Astrocyte of the spinal cord (primary cell): ENCODE measurements at regions not wholly inside any gene's neighbourhood (a gene's known extent, or its start where the extent isn't known, plus 50 kb on each side); places are given as distances from the start of the nearest gene placed in this dataset.

Source experiments
- DNase-seq: peaks from one replicate; pipeline ENCODE4 v3.0.0; 2011; ENCODE audit warnings: low read depth, low spot score
- H3K4me3 ChIP-seq: 2 replicates; pipeline ENCODE4 v1.5.1; 2011; ENCODE audit warnings: low read depth, mild to moderate bottlenecking, low read length, moderate library complexity
- in situ Hi-C: cut with HindIII; loops from 2 replicates; pipeline ENCODE4 v1.10.0; 2017; ENCODE audit warnings: low sequenced_read_pairs
- TF ChIP-seq, protein P1 (sequence below): IDR thresholded peaks from 2 replicates; pipeline ENCODE4 v1.5.1; 2012; ENCODE audit warnings: low read depth, mild to moderate bottlenecking, low read length, inconsistent platforms

DNA sequence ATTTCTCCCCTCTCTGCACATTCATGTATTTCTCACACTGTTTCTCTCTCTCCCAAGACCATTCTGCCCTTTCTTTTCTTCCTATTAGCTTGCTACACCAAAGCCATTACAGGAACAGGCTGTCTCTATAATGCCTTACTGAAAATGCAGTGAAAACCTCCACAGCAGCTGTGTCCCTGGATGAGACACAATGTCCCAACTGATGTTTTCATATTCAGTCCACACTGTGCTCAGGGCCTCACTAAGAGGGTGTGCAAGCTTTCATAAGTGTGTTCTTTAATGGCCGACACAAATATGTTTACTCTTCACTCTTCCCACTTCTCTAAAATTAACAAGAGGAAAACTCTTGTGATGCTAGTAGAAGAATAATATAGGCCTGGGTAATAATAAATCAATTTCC, 163.4 kb downstream of the KCTD12 start:
- no peak overlapping the region for H3K4me3 ChIP-seq
- DNase-seq = no peak
- TF ChIP-seq, protein P1, sequence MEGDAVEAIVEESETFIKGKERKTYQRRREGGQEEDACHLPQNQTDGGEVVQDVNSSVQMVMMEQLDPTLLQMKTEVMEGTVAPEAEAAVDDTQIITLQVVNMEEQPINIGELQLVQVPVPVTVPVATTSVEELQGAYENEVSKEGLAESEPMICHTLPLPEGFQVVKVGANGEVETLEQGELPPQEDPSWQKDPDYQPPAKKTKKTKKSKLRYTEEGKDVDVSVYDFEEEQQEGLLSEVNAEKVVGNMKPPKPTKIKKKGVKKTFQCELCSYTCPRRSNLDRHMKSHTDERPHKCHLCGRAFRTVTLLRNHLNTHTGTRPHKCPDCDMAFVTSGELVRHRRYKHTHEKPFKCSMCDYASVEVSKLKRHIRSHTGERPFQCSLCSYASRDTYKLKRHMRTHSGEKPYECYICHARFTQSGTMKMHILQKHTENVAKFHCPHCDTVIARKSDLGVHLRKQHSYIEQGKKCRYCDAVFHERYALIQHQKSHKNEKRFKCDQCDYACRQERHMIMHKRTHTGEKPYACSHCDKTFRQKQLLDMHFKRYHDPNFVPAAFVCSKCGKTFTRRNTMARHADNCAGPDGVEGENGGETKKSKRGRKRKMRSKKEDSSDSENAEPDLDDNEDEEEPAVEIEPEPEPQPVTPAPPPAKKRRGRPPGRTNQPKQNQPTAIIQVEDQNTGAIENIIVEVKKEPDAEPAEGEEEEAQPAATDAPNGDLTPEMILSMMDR = no peak
- in situ Hi-C loops = no loop called here

DNA sequence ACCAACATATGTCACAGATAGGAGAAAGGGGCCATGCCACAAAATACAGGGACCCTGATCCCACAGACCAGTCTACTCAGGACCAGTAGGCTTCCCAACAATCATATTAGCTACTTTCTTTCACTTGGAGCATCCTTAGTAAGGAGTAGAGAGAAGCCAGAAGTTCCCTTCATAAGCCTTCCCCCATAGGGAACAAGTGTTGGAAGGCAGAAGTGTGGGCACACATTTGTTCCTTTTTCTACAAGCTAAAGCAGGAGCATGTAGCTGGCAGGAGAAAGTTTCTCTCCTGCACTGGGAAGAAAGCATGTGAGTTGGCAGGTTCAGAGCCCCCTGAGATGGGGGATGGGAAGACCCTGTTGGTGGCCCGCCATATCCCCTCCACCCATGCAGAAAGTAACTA, 165.4 kb downstream of the KCTD12 start:
- TF ChIP-seq, protein P1 = no peak
- in situ Hi-C loops = no loop called here
- H3K4me3 ChIP-seq = no peak overlapping the region
- DNase-seq = no peak

DNA sequence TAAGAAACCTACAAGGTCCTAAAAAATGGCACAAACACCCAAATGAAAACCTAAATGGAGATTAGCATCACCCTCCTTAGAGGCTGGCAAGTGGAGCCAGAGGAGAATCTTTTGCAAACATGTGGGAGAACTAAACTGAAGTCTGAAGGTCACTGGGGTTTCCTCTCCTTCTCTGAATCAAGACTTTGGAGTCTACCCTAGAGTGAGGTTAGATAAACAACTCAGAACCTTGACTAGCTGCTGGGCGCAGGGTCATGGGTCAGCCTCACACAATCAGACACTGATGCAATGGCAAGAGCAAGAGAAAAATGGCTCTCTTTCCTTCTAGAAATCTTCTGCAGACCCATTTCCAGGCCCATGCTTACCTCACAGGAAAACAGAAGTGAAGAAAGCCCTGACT, 165.8 kb downstream of the KCTD12 start:
- TF ChIP-seq, protein P1 = no peak
- H3K4me3 ChIP-seq = no peak overlapping the region
- DNase-seq = no peak
- in situ Hi-C loops = no loop called here

DNA sequence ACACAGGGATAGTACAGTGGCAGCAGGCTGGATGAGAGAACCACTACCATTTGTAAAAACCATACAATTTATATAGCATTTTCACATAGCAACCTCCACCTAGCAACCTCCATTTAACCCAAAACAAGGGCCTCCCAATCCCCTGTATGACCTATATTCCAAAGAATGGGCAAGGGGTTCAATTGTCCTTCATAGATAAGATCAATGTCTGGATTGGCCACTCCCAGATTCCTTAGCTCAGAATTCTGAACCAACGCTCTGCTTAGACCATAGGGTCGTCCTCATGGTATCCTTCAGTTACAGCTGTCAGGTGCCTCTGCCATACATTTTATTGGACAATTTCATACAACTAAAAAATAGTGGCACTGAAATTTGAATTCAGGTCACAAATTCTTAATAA, 166.2 kb downstream of the KCTD12 start:
- TF ChIP-seq, protein P1 = no peak
- H3K4me3 ChIP-seq = no peak overlapping the region
- in situ Hi-C loops = no loop called here
- no peak for DNase-seq

DNA sequence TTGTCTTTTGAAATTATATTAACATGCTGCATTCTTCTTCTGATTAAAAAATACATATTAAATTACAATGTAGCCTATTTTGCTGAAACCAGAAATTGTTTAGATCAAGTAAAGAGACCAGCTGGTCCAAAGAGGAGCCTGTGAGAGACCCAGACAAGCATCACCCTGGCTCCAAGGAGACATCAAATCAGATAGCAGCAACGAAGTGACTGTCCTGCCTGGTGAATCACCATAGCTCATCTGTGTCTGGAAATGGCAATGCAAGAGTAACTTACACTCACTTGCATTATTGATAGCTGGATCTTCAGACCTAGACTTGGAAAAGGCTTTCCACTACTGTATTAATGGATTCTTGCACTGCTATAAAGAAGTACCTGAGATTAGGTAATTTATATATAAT, 169.1 kb downstream of the KCTD12 start:
- DNase-seq = no peak
- in situ Hi-C loops = no loop called here
- TF ChIP-seq, protein P1 = no peak
- H3K4me3 ChIP-seq = no peak overlapping the region

DNA sequence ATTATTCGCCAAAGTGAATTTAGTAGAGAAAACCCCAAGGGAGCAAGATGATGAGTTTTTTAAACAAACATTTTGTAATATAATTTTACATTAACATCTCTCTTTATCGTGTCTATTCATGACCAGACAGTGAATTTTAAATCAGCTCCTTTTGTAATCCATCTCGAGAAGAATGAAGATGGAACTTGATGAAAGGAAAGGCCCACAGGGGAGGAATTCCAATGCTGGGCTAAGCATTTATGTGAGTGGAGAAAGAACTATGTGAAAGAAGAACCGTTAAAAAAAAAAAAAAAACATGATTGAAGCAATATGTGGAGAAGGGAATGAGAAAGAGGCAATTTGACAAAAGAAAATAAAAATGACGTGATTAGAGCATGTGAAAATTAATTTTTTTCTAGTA, 170.6 kb downstream of the KCTD12 start:
- H3K4me3 ChIP-seq = no peak overlapping the region
- in situ Hi-C loops = no loop called here
- DNase-seq = no peak
- TF ChIP-seq, protein P1 = no peak

DNA sequence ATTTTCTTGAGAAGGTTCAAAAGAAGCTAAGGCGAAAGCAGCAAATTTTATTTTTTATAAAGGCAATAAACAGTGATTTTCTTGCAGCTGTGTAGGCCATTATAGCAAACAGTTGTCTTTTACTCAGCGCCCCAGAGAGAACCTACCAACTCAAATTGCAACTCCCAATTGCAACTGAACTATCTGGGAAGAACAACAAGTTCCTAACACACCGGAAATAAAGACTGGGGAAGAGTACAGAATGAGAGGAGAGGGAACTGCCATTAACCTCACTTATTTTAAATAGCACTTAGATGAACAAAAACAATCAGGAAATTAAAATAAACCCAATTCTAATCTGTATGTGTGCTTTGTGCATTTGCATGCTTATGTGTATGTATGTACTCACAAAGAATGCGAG, 171.1 kb downstream of the KCTD12 start:
- in situ Hi-C loops = no loop called here
- TF ChIP-seq, protein P1 = no peak
- H3K4me3 ChIP-seq = no peak overlapping the region
- no peak for DNase-seq
